TTC549 (cell line): ENCODE measurements at regions not wholly inside any gene's neighbourhood (a gene's known extent, or its start where the extent isn't known, plus 50 kb on each side); places are given as distances from the start of the nearest gene placed in this dataset.

ENCODE experiments used
- FAIRE-seq: peaks from 2 replicates; lab custom pipeline; 2012; peaks lifted over from hg19 to GRCh38; lab: Jason Lieb, UNC

- FAIRE-seq, result no peak
These were observed 762.1 kb upstream of the TYRP1 start for GRCh38 chr9:11931109-11931508.

- no peak for FAIRE-seq
These were observed 761.4 kb upstream of the TYRP1 start for GRCh38 chr9:11931751-11932150.

GRCh38 chr9:11933926-11934325, 759.3 kb upstream of the TYRP1 start:
- FAIRE-seq, result no peak

GRCh38 chr9:11946531-11946930, 746.7 kb upstream of the TYRP1 start:
- no peak for FAIRE-seq

- FAIRE-seq, result no peak
These were observed 730.9 kb upstream of the TYRP1 start for GRCh38 chr9:11962327-11962726.

- FAIRE-seq, result no peak
These were observed 726.4 kb upstream of the TYRP1 start for GRCh38 chr9:11966786-11967185.

- FAIRE-seq, result no peak
These were observed 724.6 kb upstream of the TYRP1 start for GRCh38 chr9:11968631-11969030.

- no peak for FAIRE-seq
These were observed 720.2 kb upstream of the TYRP1 start for GRCh38 chr9:11973011-11973410.

- peak; percentile 33 for FAIRE-seq
These were observed 719.7 kb upstream of the TYRP1 start for GRCh38 chr9:11973511-11973910.

GRCh38 chr9:11992866-11993265, 700.3 kb upstream of the TYRP1 start:
- no peak for FAIRE-seq

- FAIRE-seq, result no peak
These were observed 678.7 kb upstream of the TYRP1 start for GRCh38 chr9:12014488-12014887.

GRCh38 chr9:12054235-12054634, 639.0 kb upstream of the TYRP1 start:
- no peak for FAIRE-seq

GRCh38 chr9:12056874-12057273, 636.3 kb upstream of the TYRP1 start:
- no peak for FAIRE-seq

- FAIRE-seq, result no peak
These were observed 633.1 kb upstream of the TYRP1 start for GRCh38 chr9:12060067-12060466.

GRCh38 chr9:12060811-12061210, 632.4 kb upstream of the TYRP1 start:
- no peak for FAIRE-seq

- no peak for FAIRE-seq
These were observed 628.1 kb upstream of the TYRP1 start for GRCh38 chr9:12065050-12065449.

GRCh38 chr9:12065686-12066085, 627.5 kb upstream of the TYRP1 start:
- FAIRE-seq, result no peak

GRCh38 chr9:12066455-12067035, 626.6 kb upstream of the TYRP1 start:
- no peak for FAIRE-seq

GRCh38 chr9:12069366-12069765, 623.8 kb upstream of the TYRP1 start:
- no peak for FAIRE-seq

GRCh38 chr9:12085399-12085798, 607.8 kb upstream of the TYRP1 start:
- no peak for FAIRE-seq

GRCh38 chr9:12091865-12092527, 601.2 kb upstream of the TYRP1 start:
- FAIRE-seq, result no peak

- FAIRE-seq, result no peak
These were observed 599.1 kb upstream of the TYRP1 start for GRCh38 chr9:12094046-12094445.

GRCh38 chr9:12095931-12096330, 597.3 kb upstream of the TYRP1 start:
- no peak for FAIRE-seq

GRCh38 chr9:12133416-12133815, 559.8 kb upstream of the TYRP1 start:
- FAIRE-seq, result no peak
